ENCODE measurements at regions not wholly inside any gene's neighbourhood (a gene's known extent, or its start where the extent isn't known, plus 50 kb on each side); places are given as distances from the start of the nearest gene placed in this dataset.

- DNase-seq = no peak
Measured at GRCh38 chr6:79763301-79763700, 132.2 kb downstream of the SH3BGRL2 start.

- no peak for DNase-seq
Measured at GRCh38 chr6:79762370-79762769, 131.2 kb downstream of the SH3BGRL2 start.

GRCh38 chr6:79756496-79756895 is 125.4 kb downstream of the SH3BGRL2 start:
- DNase-seq = no peak

GRCh38 chr6:79755967-79756366 is 124.8 kb downstream of the SH3BGRL2 start:
- no peak for DNase-seq

Measured in CD4-positive, alpha-beta T cell treated with Interleukin-17A for 1 hour (primary cell).